Activated naive CD4-positive, alpha-beta T cell treated with anti-CD3 and anti-CD28 coated beads, Interleukin-2, amount 10 ng/mL, durations not matched to agents 7 days and 5 days (primary cell): ENCODE measurements at regions not wholly inside any gene's neighbourhood (a gene's known extent, or its start where the extent isn't known, plus 50 kb on each side); places are given as distances from the start of the nearest gene placed in this dataset.

Experiments
- CTCF ChIA-PET: fragments of 350-600 bp; sonication (Branson Sonifier 250); formaldehyde crosslinking; loops from one replicate; lab custom pipeline; 2021; ENCODE audit warnings: antibody characterized with exemption; lab: Charles Lee
- DNase-seq: peaks from one replicate; pipeline ENCODE4 v3.0.0-alpha.2; 2020
- H3K27ac Mint-ChIP-seq: one replicate; pipeline ENCODE4 v1.8.0; 2021; ENCODE audit warnings: mild to moderate bottlenecking, moderate library complexity, mixed read lengths
- H3K27me3 Mint-ChIP-seq: one replicate; pipeline ENCODE4 v1.8.0; 2021; ENCODE audit warnings: mild to moderate bottlenecking, mixed read lengths
- H3K36me3 Mint-ChIP-seq: one replicate; pipeline ENCODE4 v1.8.0; 2021; ENCODE audit warnings: mixed read lengths
- H3K4me1 Mint-ChIP-seq: one replicate; pipeline ENCODE4 v1.8.0; 2021; ENCODE audit warnings: mixed read lengths
- H3K4me3 Mint-ChIP-seq: one replicate; pipeline ENCODE4 v1.8.0; 2021; ENCODE audit warnings: mild to moderate bottlenecking, moderate library complexity, mixed read lengths
- H3K9me3 Mint-ChIP-seq: one replicate; pipeline ENCODE4 v1.8.0; 2021; ENCODE audit warnings: mixed read lengths

DNA sequence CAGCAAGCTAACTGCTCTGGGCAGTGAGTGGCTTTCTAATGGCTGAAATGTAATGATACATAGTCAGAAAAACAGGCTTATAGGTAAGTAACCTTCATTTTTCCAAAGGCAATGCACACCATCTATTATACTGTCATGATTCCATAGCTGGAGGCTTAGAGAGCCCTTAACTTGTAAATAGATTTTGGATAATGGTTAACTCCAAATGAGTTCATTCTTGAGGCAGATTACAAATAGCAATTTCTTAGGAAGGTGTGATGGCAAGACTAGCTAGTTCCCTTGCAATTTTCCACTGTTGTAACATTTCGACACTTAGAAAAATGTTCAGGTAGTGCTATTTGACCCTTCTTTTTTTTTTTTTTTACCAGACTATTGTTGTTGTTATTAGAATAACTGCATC, 789.8 kb upstream of the PCDH9 start:
- Mint-ChIP-seq H3K4me1 (no peaks in the 10 kb centered on the region), H3K36me3 (no peaks in the 10 kb centered on the region), H3K4me3 (no peak overlapping the region), H3K27ac (no peak overlapping the region), H3K27me3 (no peaks in the 10 kb centered on the region), H3K9me3 (peaks cover 6% of the 10 kb centered on the region)
- CTCF ChIA-PET: no interaction called here
- DNase-seq: no peak

DNA sequence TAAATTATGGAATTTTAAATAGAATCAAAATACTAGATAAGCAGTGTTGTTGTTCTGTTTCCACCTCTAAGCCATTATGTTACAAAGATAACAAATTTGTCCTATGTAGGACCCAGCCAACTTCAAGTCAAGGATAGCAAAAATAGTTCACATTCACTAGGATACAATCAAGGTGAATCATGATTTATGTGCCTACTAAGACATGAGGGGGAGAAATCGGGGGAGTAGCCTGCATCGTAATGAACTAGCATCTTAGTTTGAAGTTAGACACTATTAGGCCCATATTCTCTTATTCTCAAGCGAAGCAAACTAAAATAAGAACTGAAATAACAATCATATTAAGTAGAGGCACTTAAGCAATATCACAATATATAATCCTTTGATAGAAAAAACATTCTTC, 779.4 kb upstream of the PCDH9 start:
- H3K4me3 Mint-ChIP-seq: no peak overlapping the region
- DNase-seq: no peak
- H3K36me3 Mint-ChIP-seq: no peaks in the 10 kb centered on the region
- H3K4me1 Mint-ChIP-seq: no peaks in the 10 kb centered on the region
- H3K9me3 Mint-ChIP-seq: peaks cover 2% of the 10 kb centered on the region
- H3K27me3 Mint-ChIP-seq: no peaks in the 10 kb centered on the region
- CTCF ChIA-PET: no interaction called here
- no peak overlapping the region for H3K27ac Mint-ChIP-seq

DNA sequence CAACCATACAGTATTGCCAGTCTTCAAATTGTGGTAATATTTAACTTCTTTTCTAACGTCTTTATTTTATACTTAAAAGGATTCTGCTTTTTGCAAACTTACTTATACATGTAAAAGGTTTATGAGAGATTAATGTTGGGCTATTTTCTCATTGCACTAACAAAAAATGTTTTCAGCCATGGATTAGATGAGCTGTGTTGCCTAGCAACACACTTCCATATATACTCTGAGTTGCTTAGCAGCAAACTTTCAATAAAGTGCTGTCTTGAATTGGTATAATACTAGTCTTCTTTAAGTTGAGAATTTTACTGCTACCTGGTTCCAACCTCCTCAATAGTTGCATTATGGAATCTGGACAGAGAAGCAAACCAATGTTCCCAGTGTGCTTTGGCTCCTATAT, 777.4 kb upstream of the PCDH9 start:
- H3K9me3 Mint-ChIP-seq: peaks cover 7% of the 10 kb centered on the region
- H3K4me1 Mint-ChIP-seq: no peaks in the 10 kb centered on the region
- H3K4me3 Mint-ChIP-seq: no peak overlapping the region
- H3K27me3 Mint-ChIP-seq: no peaks in the 10 kb centered on the region
- H3K36me3 Mint-ChIP-seq: no peaks in the 10 kb centered on the region
- no peak overlapping the region for H3K27ac Mint-ChIP-seq
- no peak for DNase-seq
- CTCF ChIA-PET: no interaction called here

DNA sequence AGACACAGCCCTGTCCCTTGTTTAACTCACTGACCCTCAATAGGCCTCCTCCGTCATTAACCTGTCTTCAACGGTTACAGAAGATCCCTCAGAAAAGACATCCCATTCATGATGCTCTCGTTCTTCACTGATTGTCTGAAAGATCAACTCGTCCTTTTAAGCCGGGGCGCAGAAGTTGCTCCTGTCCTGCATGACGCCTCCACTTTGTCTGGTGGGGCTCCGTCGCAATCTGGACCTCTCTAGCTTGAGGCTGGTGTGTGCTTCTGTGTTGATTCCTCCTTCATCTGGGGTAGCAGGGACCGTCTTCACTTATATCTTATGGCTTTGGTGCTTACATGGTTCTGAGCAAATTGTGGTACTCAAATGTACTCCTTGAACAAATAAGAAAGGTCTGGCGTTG, 766.0 kb upstream of the PCDH9 start:
- no peaks in the 10 kb centered on the region for H3K4me1 Mint-ChIP-seq
- no peaks in the 10 kb centered on the region for H3K36me3 Mint-ChIP-seq
- CTCF ChIA-PET: no interaction called here
- H3K27ac Mint-ChIP-seq: no peak overlapping the region
- peaks cover 3% of the 10 kb centered on the region for H3K9me3 Mint-ChIP-seq
- no peaks in the 10 kb centered on the region for H3K27me3 Mint-ChIP-seq
- DNase-seq: no peak
- no peak overlapping the region for H3K4me3 Mint-ChIP-seq

DNA sequence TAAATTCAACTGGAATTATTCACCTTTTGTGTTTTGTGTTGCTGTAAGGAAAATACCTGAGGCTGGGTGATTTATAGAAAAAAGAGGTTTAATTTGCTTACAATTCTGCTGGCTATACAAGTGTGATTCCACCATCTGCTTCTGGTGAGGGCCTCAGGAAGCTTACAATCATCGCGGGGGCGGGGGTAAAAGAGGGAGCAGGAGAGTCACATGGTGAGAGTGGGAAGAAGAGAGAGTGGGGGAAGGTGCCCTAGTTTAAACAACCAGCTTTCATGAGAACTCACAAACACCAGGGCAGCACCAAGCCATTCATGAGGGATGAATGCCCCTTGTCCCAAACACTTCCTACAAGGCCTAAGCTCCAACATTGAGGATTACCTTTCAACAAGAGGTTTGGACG, 760.7 kb upstream of the PCDH9 start:
- Mint-ChIP-seq H3K9me3 (peaks cover 3% of the 10 kb centered on the region), H3K27ac (no peak overlapping the region), H3K36me3 (no peaks in the 10 kb centered on the region), H3K27me3 (no peaks in the 10 kb centered on the region), H3K4me1 (no peaks in the 10 kb centered on the region), H3K4me3 (no peak overlapping the region)
- no peak for DNase-seq
- CTCF ChIA-PET: no interaction called here

DNA sequence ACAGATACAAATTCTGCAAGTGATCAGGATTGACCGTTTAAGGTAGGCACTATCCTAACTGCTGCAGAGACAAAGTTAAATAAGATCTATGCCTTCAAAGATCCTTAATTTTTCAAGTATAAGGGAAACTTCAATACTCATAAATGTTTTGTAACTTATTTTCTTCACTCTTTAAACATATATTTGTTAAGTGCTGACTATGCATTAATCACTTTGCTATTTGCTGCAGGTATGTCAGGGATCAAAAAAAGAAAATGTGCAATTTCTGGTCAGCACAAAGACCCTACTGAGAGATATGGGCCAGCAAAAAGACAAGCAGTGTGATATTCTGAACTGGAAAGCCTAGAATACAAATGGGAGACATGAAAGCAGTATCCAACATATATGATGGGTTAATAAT, 756.1 kb upstream of the PCDH9 start:
- Mint-ChIP-seq H3K4me3 (no peak overlapping the region), H3K27ac (no peak overlapping the region), H3K9me3 (peaks cover 1% of the 10 kb centered on the region), H3K4me1 (no peaks in the 10 kb centered on the region), H3K27me3 (no peaks in the 10 kb centered on the region), H3K36me3 (no peaks in the 10 kb centered on the region)
- CTCF ChIA-PET: no interaction called here
- DNase-seq: no peak

DNA sequence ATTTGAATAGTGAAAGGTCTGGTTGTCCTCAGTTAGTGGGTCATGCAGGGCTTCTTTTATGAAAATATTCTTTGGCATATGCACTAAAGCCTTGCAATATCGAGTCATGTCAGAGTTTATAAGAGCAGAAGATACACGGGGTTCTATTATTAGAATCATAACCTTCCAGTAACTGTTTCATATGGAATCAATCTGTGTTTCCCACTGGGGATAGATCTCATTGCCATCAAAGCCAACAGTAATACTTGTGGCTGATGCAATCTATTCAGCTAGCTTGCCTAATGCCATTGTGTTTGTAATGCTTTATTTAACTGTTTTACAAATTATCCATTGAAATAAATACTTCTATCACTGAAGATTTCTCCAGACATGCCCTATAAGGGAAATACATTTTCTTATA, 746.9 kb upstream of the PCDH9 start:
- no peaks in the 10 kb centered on the region for H3K27me3 Mint-ChIP-seq
- H3K9me3 Mint-ChIP-seq: no peaks in the 10 kb centered on the region
- no peak overlapping the region for H3K27ac Mint-ChIP-seq
- no peak overlapping the region for H3K4me3 Mint-ChIP-seq
- no peaks in the 10 kb centered on the region for H3K36me3 Mint-ChIP-seq
- H3K4me1 Mint-ChIP-seq: no peaks in the 10 kb centered on the region
- CTCF ChIA-PET: no interaction called here
- no peak for DNase-seq

DNA sequence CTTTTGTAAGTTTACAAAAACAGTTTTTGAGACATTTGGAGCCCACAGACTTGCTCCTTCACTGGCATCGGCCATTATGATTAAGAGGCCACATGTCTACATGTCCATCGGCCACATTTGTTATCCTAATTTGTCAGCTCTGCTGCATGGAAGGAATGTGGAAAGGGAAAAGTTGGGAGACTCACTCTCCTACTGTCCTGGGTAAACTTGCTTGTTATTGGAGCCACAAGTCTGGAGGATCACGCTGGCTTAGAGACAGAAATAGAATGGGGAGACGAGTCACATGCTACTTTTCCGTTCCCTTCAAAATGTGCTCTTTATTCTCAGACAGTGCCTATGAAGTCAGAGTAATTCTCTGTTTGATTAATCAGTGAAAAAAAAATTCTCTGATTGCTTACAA, 741.2 kb upstream of the PCDH9 start:
- CTCF ChIA-PET: no interaction called here
- Mint-ChIP-seq H3K9me3 (peaks cover 1% of the 10 kb centered on the region), H3K27ac (no peak overlapping the region), H3K4me3 (no peak overlapping the region), H3K36me3 (no peaks in the 10 kb centered on the region), H3K4me1 (no peaks in the 10 kb centered on the region), H3K27me3 (no peaks in the 10 kb centered on the region)
- no peak for DNase-seq

DNA sequence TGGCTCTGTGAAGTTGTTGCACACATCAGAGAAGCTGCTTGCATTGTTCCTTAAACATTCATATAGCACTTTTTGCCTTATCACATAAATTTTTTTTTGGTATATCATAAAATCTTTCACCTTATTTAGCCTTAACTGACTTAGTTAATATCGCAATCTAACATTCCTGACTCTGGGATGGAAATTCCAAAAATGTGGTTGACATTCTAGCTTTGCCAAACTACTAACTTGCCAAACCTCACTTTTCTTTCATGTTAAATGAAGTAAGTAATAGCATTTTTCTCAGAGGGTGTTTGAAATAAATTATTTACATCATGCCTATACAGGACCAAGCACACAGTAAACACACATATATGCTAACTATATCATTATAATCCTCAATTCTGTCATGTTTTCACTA, 736.9 kb upstream of the PCDH9 start:
- Mint-ChIP-seq H3K4me1 (no peaks in the 10 kb centered on the region), H3K9me3 (peaks cover 4% of the 10 kb centered on the region), H3K27ac (no peak overlapping the region), H3K27me3 (no peaks in the 10 kb centered on the region), H3K36me3 (no peaks in the 10 kb centered on the region), H3K4me3 (no peak overlapping the region)
- DNase-seq: no peak
- CTCF ChIA-PET: no interaction called here

DNA sequence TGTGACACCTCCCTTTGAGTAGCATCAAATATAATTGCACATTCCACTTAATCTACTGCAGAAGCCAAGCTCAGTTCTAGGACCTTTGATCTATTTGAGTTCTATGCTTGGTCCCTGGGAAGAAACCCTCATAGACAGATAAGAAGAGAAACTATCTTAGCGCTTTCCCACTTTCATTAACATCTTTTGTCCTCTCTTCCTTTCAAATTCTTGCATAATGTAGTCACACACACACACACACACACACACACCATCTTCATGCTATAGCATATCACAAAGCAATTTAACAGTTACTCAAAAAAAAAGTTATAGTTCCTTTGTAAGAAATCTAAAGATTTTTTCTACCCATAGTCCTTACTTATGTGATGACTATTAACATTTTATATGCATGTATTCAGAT, 735.9 kb upstream of the PCDH9 start:
- Mint-ChIP-seq H3K4me1 (no peaks in the 10 kb centered on the region), H3K27ac (no peak overlapping the region), H3K9me3 (peaks cover 4% of the 10 kb centered on the region), H3K4me3 (no peak overlapping the region), H3K36me3 (no peaks in the 10 kb centered on the region), H3K27me3 (no peaks in the 10 kb centered on the region)
- DNase-seq: no peak
- CTCF ChIA-PET: no interaction called here

DNA sequence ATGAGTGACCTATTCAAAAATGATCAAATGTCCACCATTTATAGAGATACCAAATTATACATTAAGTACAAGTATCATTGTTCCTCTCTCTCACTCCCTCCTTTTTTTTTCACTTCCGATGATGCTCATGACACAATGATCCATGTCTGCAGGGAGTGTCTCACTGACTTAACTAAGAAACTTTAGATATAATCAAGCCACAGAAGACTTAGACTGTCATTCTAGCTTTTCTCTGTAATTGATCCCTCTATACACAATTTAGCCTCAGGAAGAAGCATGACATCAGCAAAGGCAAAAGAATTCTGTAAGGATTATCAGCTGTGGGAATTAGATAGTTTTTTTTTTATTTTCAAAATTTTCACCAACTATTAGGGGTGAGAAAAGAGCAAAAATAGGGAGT, 734.9 kb upstream of the PCDH9 start:
- Mint-ChIP-seq H3K27me3 (no peaks in the 10 kb centered on the region), H3K9me3 (peaks cover 4% of the 10 kb centered on the region), H3K36me3 (no peaks in the 10 kb centered on the region), H3K4me1 (no peaks in the 10 kb centered on the region), H3K27ac (no peak overlapping the region), H3K4me3 (no peak overlapping the region)
- no peak for DNase-seq
- CTCF ChIA-PET: no interaction called here

DNA sequence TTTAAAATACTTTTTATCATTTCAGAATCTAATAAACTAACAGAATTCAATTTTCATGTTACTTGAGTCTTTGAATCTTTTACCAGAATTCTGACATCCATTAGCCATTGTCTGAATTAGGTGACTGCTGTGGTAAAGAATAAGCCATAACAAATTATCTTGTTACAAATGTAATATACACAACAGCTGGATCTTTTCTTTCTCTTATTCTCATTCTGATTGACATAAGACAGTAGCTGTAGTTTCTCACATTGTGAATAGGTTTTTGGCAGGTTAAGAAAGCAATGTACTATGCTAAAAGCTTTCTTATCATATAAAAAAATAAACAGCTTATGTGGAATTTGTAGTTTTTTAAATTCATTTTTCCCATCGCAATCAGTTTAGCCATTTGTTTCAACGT, 734.0 kb upstream of the PCDH9 start:
- no peak for DNase-seq
- H3K9me3 Mint-ChIP-seq: peaks cover 4% of the 10 kb centered on the region
- no peak overlapping the region for H3K27ac Mint-ChIP-seq
- H3K4me1 Mint-ChIP-seq: no peaks in the 10 kb centered on the region
- no peak overlapping the region for H3K4me3 Mint-ChIP-seq
- CTCF ChIA-PET: no interaction called here
- no peaks in the 10 kb centered on the region for H3K27me3 Mint-ChIP-seq
- H3K36me3 Mint-ChIP-seq: no peaks in the 10 kb centered on the region

DNA sequence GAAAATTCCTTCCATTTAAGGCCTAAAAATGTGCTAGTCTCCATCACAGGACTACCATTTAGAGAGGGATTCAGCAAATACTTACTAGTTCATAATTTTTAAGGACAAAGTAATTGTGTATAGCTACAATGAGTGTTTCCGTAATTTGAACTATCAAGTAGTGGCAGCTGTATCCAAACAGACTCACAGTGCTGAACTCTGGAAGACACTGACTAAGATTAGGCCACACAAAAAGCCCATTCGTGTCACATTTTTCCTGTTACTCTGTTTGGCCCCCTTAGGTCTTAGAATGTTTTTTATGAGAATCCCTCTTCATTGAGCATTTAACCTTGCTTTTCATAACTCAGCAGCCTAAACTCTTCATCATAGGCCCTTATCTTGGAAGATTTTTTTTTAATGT, 731.2 kb upstream of the PCDH9 start:
- Mint-ChIP-seq H3K27ac (no peak overlapping the region), H3K9me3 (peaks cover 2% of the 10 kb centered on the region), H3K27me3 (no peaks in the 10 kb centered on the region), H3K4me3 (no peak overlapping the region), H3K36me3 (no peaks in the 10 kb centered on the region), H3K4me1 (no peaks in the 10 kb centered on the region)
- no peak for DNase-seq
- CTCF ChIA-PET: no interaction called here

DNA sequence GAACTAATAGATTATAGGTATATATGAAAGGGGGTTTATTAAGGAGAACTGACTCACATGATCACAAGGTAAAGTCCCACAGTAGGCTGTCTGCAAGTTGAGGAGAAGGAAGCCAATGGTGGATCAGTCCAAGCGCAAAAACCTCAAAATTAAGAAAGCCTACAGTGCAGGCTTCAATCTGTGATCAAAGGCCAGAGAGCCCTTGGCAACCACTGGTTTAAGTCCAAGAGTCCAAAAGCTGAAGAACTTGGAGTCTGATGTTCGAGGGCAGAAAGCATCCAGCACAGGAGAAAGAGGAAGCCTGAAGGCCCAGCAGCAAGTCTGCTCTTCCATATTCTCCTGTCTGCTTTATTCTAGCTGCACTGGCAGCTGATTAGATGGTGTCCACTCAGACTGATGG, 721.3 kb upstream of the PCDH9 start:
- H3K9me3 Mint-ChIP-seq: peaks cover 8% of the 10 kb centered on the region
- CTCF ChIA-PET: no interaction called here
- no peak overlapping the region for H3K27ac Mint-ChIP-seq
- no peak overlapping the region for H3K4me3 Mint-ChIP-seq
- DNase-seq: no peak
- no peaks in the 10 kb centered on the region for H3K4me1 Mint-ChIP-seq
- H3K27me3 Mint-ChIP-seq: no peaks in the 10 kb centered on the region
- no peaks in the 10 kb centered on the region for H3K36me3 Mint-ChIP-seq

DNA sequence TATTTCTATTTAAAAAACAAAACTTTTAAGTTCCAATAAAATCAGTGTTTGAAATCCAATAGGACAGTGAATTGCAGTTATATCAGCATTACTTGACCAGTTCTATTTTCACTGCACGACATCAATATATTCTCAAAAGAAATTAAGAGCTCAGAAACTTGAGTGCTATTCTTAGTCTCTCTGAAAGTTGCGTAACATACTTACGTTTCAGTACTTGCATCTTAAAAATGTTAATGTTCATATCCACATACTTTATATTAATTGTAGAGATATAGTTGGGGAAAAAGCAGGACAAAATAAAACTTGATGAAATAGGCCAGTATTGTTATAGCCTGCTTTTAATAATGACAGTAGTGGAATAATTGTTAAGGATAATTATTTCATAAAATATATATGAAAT, 720.5 kb upstream of the PCDH9 start:
- Mint-ChIP-seq H3K27ac (no peak overlapping the region), H3K36me3 (no peaks in the 10 kb centered on the region), H3K27me3 (no peaks in the 10 kb centered on the region), H3K4me3 (no peak overlapping the region), H3K9me3 (peaks cover 6% of the 10 kb centered on the region), H3K4me1 (no peaks in the 10 kb centered on the region)
- CTCF ChIA-PET: no interaction called here
- DNase-seq: no peak

DNA sequence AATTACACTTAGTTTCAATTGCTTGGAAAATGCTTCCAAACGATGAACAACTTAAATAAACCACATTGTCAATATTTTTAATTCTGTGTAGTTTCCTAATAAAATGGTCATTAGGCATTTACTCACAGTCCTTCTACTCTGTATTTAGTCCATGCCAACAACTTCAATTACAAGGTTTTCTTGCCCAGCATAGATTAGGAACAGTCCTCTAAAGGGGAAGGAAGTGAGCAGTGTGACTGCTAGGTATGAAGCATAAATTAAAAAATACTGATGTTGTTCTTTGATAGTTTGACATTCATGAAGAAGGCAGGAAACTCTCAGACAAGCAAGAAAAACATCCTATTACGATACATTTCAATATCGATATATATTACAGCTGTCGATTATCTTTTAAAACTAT, 716.0 kb upstream of the PCDH9 start:
- CTCF ChIA-PET: no interaction called here
- Mint-ChIP-seq H3K27ac (no peak overlapping the region), H3K4me1 (no peaks in the 10 kb centered on the region), H3K27me3 (no peaks in the 10 kb centered on the region), H3K9me3 (peaks cover 4% of the 10 kb centered on the region), H3K36me3 (no peaks in the 10 kb centered on the region), H3K4me3 (no peak overlapping the region)
- DNase-seq: no peak
